C4-2B (cell line): ENCODE measurements at regions not wholly inside any gene's neighbourhood (a gene's known extent, or its start where the extent isn't known, plus 50 kb on each side); places are given as distances from the start of the nearest gene placed in this dataset.
A peak's percentile ranks its signal among the peaks of the same experiment; 100 is the strongest.

Source experiments
- ZFX ChIP-seq: fragments of 450-650 bp; IDR thresholded peaks from 2 replicates; pipeline ENCODE4 v1.6.1; 2017
- TF ChIP-seq, protein P1 (sequence below): fragments of 450-650 bp; conservative IDR thresholded peaks from 2 replicates; pipeline ENCODE4 v1.5.1; 2017; ENCODE audit warnings: mild to moderate bottlenecking

DNA sequence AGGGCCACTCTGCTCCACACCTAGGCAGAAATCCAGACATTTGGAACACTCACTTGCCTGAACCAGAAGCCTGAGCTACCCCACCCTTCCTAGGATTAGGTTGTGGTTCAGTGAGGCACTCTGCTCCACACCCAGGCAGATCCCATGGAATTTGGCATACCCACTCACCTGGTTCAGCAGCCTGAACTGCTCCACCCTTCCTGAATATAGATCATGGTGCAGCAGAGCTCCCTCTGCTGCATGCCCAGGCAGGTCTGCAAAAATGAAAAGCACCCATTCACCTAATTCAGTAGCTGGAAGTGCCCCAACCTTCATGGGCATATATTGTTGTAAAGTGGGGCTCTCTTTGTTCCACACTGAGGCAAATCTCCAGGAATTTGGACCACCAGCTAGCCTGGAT, 185.1 kb upstream of the CNTNAP5 start:
- TF ChIP-seq, protein P1, sequence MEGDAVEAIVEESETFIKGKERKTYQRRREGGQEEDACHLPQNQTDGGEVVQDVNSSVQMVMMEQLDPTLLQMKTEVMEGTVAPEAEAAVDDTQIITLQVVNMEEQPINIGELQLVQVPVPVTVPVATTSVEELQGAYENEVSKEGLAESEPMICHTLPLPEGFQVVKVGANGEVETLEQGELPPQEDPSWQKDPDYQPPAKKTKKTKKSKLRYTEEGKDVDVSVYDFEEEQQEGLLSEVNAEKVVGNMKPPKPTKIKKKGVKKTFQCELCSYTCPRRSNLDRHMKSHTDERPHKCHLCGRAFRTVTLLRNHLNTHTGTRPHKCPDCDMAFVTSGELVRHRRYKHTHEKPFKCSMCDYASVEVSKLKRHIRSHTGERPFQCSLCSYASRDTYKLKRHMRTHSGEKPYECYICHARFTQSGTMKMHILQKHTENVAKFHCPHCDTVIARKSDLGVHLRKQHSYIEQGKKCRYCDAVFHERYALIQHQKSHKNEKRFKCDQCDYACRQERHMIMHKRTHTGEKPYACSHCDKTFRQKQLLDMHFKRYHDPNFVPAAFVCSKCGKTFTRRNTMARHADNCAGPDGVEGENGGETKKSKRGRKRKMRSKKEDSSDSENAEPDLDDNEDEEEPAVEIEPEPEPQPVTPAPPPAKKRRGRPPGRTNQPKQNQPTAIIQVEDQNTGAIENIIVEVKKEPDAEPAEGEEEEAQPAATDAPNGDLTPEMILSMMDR: 0 out of 2 replicates have a peak, but pooled peaks have one; percentile 5
- no peak for TF ChIP-seq ZFX
